ENCODE measurements at regions not wholly inside any gene's neighbourhood (a gene's known extent, or its start where the extent isn't known, plus 50 kb on each side); places are given as distances from the start of the nearest gene placed in this dataset.

- Histone ChIP-seq H3K9me2 (ENCODE audit: insufficient read depth) (no peaks in the 10 kb centered on the region), H3K4me2 (ENCODE audit: low read length) (no peak overlapping the region), H4K20me1 (ENCODE audit: insufficient read depth) (no peaks in the 10 kb centered on the region), H3K9ac (ENCODE audit: low read length) (no peak overlapping the region), H2AFZ (ENCODE audit: low read depth, low read length, poor library complexity, severe bottlenecking) (no peak overlapping the region), H3K79me2 (ENCODE audit: insufficient read depth, low read length) (no peaks in the 10 kb centered on the region), H3K27ac (ENCODE audit: low read depth, low read length) (no peak overlapping the region), H3K36me3 (ENCODE audit: control insufficient read depth in 1 of 2, insufficient read depth in 2 of 2, low read length in 2 of 2) (no peaks in the 10 kb centered on the region), H3K4me3 (replicated peaks in 1 of 2; ENCODE audit: low read depth in 1 of 2, low read length in 2 of 2) (no peak overlapping the region), H3K4me1 (ENCODE audit: control insufficient read depth in 1 of 2, insufficient read depth in 2 of 2, low read length in 2 of 2) (no peaks in the 10 kb centered on the region), H3K9me3 (ENCODE audit: control insufficient read depth in 1 of 2, insufficient read depth in 1 of 2, low read depth in 1 of 2, low read length in 2 of 2) (no peaks in the 10 kb centered on the region), H3K27me3 (ENCODE audit: insufficient read depth, low read length) (no peaks in the 10 kb centered on the region)
- intact Hi-C loops (cut with micrococcal nuclease): no loop called here
- BruUV-seq (replicated peaks): no TSS peak
- DNase-seq (ENCODE audit: low read depth, low spot score) (no peak), ATAC-seq (no peak)
- RAD21 ChIA-PET (ENCODE audit: low non-redundant PET in 1 of 2, low total read pairs in 2 of 2, uncharacterized antibody in 2 of 2, unreplicated experiment in 2 of 2): no interaction called here
- CTCF ChIA-PET: no interaction called here
- POLR2A ChIA-PET: no interaction called here
- TF ChIP-seq POLR2A (IDR thresholded peaks at IDR 0.05; ENCODE audit: borderline replicate concordance, extremely low read depth, insufficient read depth, insufficient read length) (no peak), EZH2 (IDR thresholded peaks at IDR 0.05) (no peak), JUND (IDR thresholded peaks at IDR 0.05) (no peak), POLR2AphosphoS5 (IDR thresholded peaks at IDR 0.05; ENCODE audit: low read depth, low read length) (no peak), ELF1 (IDR thresholded peaks at IDR 0.05; ENCODE audit: borderline replicate concordance, low read depth) (no peak), FOSL1 (IDR thresholded peaks at IDR 0.05; ENCODE audit: low read depth) (no peak), MAX (IDR thresholded peaks at IDR 0.05) (no peak), ZFX (IDR thresholded peaks at IDR 0.05) (no peak), TCF7L2 (IDR thresholded peaks at IDR 0.05; ENCODE audit: borderline replicate concordance, extremely low read depth, insufficient read depth, insufficient read length) (no peak), YY1 (IDR thresholded peaks at IDR 0.05; ENCODE audit: extremely low read depth, insufficient replicate concordance, low read depth, low read length) (no peak), RAD21 (IDR thresholded peaks at IDR 0.05; ENCODE audit: low read depth) (no peak), EGR1 (IDR thresholded peaks at IDR 0.05; ENCODE audit: low read depth) (no peak), ZNF274 (IDR thresholded peaks at IDR 0.05; ENCODE audit: low read depth, low read length) (no peak), CTCF (IDR thresholded peaks at IDR 0.05 in 2 of 3, conservative IDR thresholded peaks at IDR 0.05 in 1 of 3; ENCODE audit: borderline replicate concordance in 1 of 3, insufficient read depth in 1 of 3, low read depth in 2 of 3, low read length in 2 of 3) (no peak), EZH2phosphoT487 (IDR thresholded peaks at IDR 0.05; ENCODE audit: borderline replicate concordance) (no peak), ZBTB33 (IDR thresholded peaks at IDR 0.05; ENCODE audit: extremely low read depth, insufficient replicate concordance, low read length) (no peak), ATF3 (IDR thresholded peaks at IDR 0.05) (no peak), CEBPB (IDR thresholded peaks at IDR 0.05; ENCODE audit: low read depth) (no peak), SIN3A (IDR thresholded peaks at IDR 0.05; ENCODE audit: low read depth) (no peak)
These were observed 282.5 kb downstream of the KCNA4 start for GRCh38 chr11:29734287-29734686.
